HCT116 (cell line): ENCODE measurements at regions not wholly inside any gene's neighbourhood (a gene's known extent, or its start where the extent isn't known, plus 50 kb on each side); places are given as distances from the start of the nearest gene placed in this dataset.

Experiments used
- ATAC-seq: fragments of 200-7000 bp; cut with Tn5 transposase; 2 replicates; pipeline ENCODE4 v1.9.1; 2020; ENCODE audit warnings: mild to moderate bottlenecking, moderate library complexity
- BruUV-seq: library from RNA; stranded (reverse); fragments of 400-500 nt; replicated peaks from 2 replicates; lab custom pipeline; 2021; lab: Mats Ljungman, UMichigan
- CTCF ChIA-PET: fragments of 300-600 bp; sonication (Branson Sonifier 250); formaldehyde crosslinking; loops from one replicate; lab custom pipeline; 2021; ENCODE audit warnings: antibody characterized with exemption; lab: Charles Lee
- POLR2A ChIA-PET: fragments of 300-600, 350-600 bp; sonication (Branson Sonifier 250); formaldehyde crosslinking; loops from one replicate; lab custom pipeline; 2021; ENCODE audit warnings: antibody characterized with exemption; lab: Charles Lee
- RAD21 ChIA-PET, 2 experiments: fragments of 300-600 bp; sonication (Branson Sonifier 250); formaldehyde crosslinking; loops; one replicate each; lab custom pipeline; 2023; ENCODE audit warnings: low total read pairs in 2 of 2; ENCODE audit not compliant: uncharacterized antibody in 2 of 2, unreplicated experiment in 2 of 2, low non-redundant PET in 1 of 2; lab: Charles Lee
- DNase-seq: peaks from one replicate; pipeline ENCODE4 v3.0.0-alpha.2; 2010; ENCODE audit warnings: low read depth, low spot score
- H2AFZ ChIP-seq: fragments of 200-600 bp; shearing (Covaris generic), sonication (generic); 2 replicates; pipeline ENCODE4 v1.6.1; 2017; ENCODE audit warnings: low read depth, mixed run types, mixed read lengths, antibody characterized with exemption, low read length; ENCODE audit not compliant: poor library complexity, severe bottlenecking
- H3K27ac ChIP-seq: 2 replicates; pipeline ENCODE4 v1.5.1; 2012; ENCODE audit warnings: low read depth, low read length
- H3K27me3 ChIP-seq: fragments of 200-600 bp; sonication (generic); 2 replicates; pipeline ENCODE4 v1.6.1; 2016; ENCODE audit warnings: mixed run types, low read length, mixed read lengths; ENCODE audit not compliant: insufficient read depth
- H3K36me3 ChIP-seq, 2 experiments: fragments of 200-500 bp in 1 of 2; fragments of 200-600 bp in 1 of 2; sonication (Bioruptor generic) in 1 of 2; sonication (generic) in 1 of 2; 2 replicates each; pipeline versions ENCODE4 v1.5.1 to v1.6.1; 2014 to 2016; ENCODE audit warnings: low read length in 2 of 2, inconsistent platforms in 1 of 2, mixed read lengths in 1 of 2, mixed run types in 1 of 2; ENCODE audit not compliant: insufficient read depth in 2 of 2, control insufficient read depth in 1 of 2
- H3K4me1 ChIP-seq, 2 experiments: fragments of 200-600 bp in 1 of 2; sonication (generic) in 1 of 2; 2 replicates each; pipeline versions ENCODE4 v1.5.1 to v1.6.1; 2012 to 2017; ENCODE audit warnings: low read length in 2 of 2, inconsistent platforms in 1 of 2, mild to moderate bottlenecking in 1 of 2, mixed read lengths in 1 of 2, mixed run types in 1 of 2, moderate library complexity in 1 of 2; ENCODE audit not compliant: insufficient read depth in 2 of 2, control insufficient read depth in 1 of 2
- H3K4me2 ChIP-seq: fragments of 200-600 bp; sonication (generic); 2 replicates; pipeline ENCODE4 v1.6.1; 2017; ENCODE audit warnings: mixed run types, low read length, mixed read lengths
- H3K4me3 ChIP-seq, 2 experiments: fragments of 200-600 bp in 1 of 2; sonication (generic) in 1 of 2; replicated peaks in 1 of 2; 2 replicates each; pipeline ENCODE4 v1.5.1; 2011 to 2016; ENCODE audit warnings: low read length in 2 of 2, control low read depth in 1 of 2, low read depth in 1 of 2, mild to moderate bottlenecking in 1 of 2, mixed read lengths in 1 of 2, mixed run types in 1 of 2
- H3K79me2 ChIP-seq: fragments of 200-600 bp; sonication (generic); 2 replicates; pipeline ENCODE4 v1.6.1; 2017; ENCODE audit warnings: mild to moderate bottlenecking, mixed run types, low read length, moderate library complexity, mixed read lengths; ENCODE audit not compliant: insufficient read depth
- H3K9ac ChIP-seq: fragments of 200-600 bp; sonication (generic); 2 replicates; pipeline ENCODE4 v1.6.1; 2016; ENCODE audit warnings: low read length, mixed read lengths
- H3K9me2 ChIP-seq: fragments of 200-600 bp; sonication (generic), shearing (Covaris generic); 2 replicates; pipeline ENCODE4 v1.6.1; 2017; ENCODE audit warnings: mixed run types, mild to moderate bottlenecking, moderate library complexity; ENCODE audit not compliant: insufficient read depth
- H3K9me3 ChIP-seq, 2 experiments: fragments of 200-500 bp in 1 of 2; fragments of 200-600 bp in 1 of 2; sonication (Bioruptor generic) in 1 of 2; sonication (generic) in 1 of 2; 2 replicates each; pipeline ENCODE4 v1.6.1; 2014 to 2017; ENCODE audit warnings: low read length in 2 of 2, mixed read lengths in 2 of 2, inconsistent platforms in 1 of 2, low read depth in 1 of 2, mild to moderate bottlenecking in 1 of 2, mixed run types in 1 of 2, moderate library complexity in 1 of 2; ENCODE audit not compliant: control insufficient read depth in 1 of 2, insufficient read depth in 1 of 2
- H4K20me1 ChIP-seq: fragments of 200-600 bp; sonication (generic), shearing (Covaris generic); 2 replicates; pipeline ENCODE4 v1.6.1; 2017; ENCODE audit warnings: mixed run types, mild to moderate bottlenecking, moderate library complexity; ENCODE audit not compliant: insufficient read depth
- ATF3 ChIP-seq: IDR thresholded peaks from 2 replicates; pipeline ENCODE4 v1.6.1; 2012
- CBX3 ChIP-seq: IDR thresholded peaks from 2 replicates; pipeline ENCODE4 v1.6.1; 2012; ENCODE audit warnings: low read depth
- CEBPB ChIP-seq: IDR thresholded peaks from 2 replicates; pipeline ENCODE4 v1.6.1; 2012; ENCODE audit warnings: low read depth
- CTCF ChIP-seq, 3 experiments: fragments of 200-600 bp in 1 of 3; sonication (generic) in 1 of 3; IDR thresholded peaks in 2 of 3; conservative IDR thresholded peaks in 1 of 3; 2 replicates each; pipeline ENCODE4 v1.5.1; 2012 to 2017; ENCODE audit warnings: low read depth in 2 of 3, low read length in 2 of 3, antibody characterized with exemption in 1 of 3, borderline replicate concordance in 1 of 3, control low read depth in 1 of 3, mild to moderate bottlenecking in 1 of 3, mixed read lengths in 1 of 3, mixed run types in 1 of 3, moderate library complexity in 1 of 3; ENCODE audit not compliant: insufficient read depth in 1 of 3
- ELF1 ChIP-seq: IDR thresholded peaks from 2 replicates; pipeline ENCODE4 v1.6.1; 2012; ENCODE audit warnings: low read depth, borderline replicate concordance
- EZH2 ChIP-seq: fragments of 200-600 bp; sonication (generic); IDR thresholded peaks from 2 replicates; pipeline ENCODE4 v1.6.1; 2017; ENCODE audit warnings: antibody characterized with exemption, mixed run types
- EZH2phosphoT487 ChIP-seq: fragments of 200-600 bp; IDR thresholded peaks from 2 replicates; pipeline ENCODE4 v1.6.1; 2018; ENCODE audit warnings: antibody characterized with exemption, borderline replicate concordance
- FOSL1 ChIP-seq: IDR thresholded peaks from 2 replicates; pipeline ENCODE4 v1.6.1; 2012; ENCODE audit warnings: low read depth
- JUND ChIP-seq: IDR thresholded peaks from 2 replicates; pipeline ENCODE4 v1.6.1; 2012
- POLR2A ChIP-seq: IDR thresholded peaks from 2 replicates; pipeline ENCODE4 v1.7.0; 2011; ENCODE audit warnings: borderline replicate concordance; ENCODE audit not compliant: insufficient read depth, insufficient read length; ENCODE audit errors: extremely low read depth
- POLR2AphosphoS5 ChIP-seq: IDR thresholded peaks from 2 replicates; pipeline ENCODE4 v1.6.1; 2011; ENCODE audit warnings: mild to moderate bottlenecking, low read depth, low read length, moderate library complexity
- RAD21 ChIP-seq: IDR thresholded peaks from 2 replicates; pipeline ENCODE4 v1.6.1; 2012; ENCODE audit warnings: low read depth, mild to moderate bottlenecking
- SIN3A ChIP-seq: IDR thresholded peaks from 2 replicates; pipeline ENCODE4 v1.6.1; 2012; ENCODE audit warnings: low read depth
- SP1 ChIP-seq: IDR thresholded peaks from 2 replicates; pipeline ENCODE4 v1.6.1; 2012; ENCODE audit warnings: low read depth
- SRF ChIP-seq: IDR thresholded peaks from 2 replicates; pipeline ENCODE4 v1.6.1; 2012; ENCODE audit warnings: low read depth
- TCF7L2 ChIP-seq: IDR thresholded peaks from 2 replicates; pipeline ENCODE4 v1.7.0; 2011; ENCODE audit warnings: borderline replicate concordance, inconsistent platforms; ENCODE audit not compliant: insufficient read depth, insufficient read length; ENCODE audit errors: extremely low read depth
- YY1 ChIP-seq: IDR thresholded peaks from 2 replicates; pipeline ENCODE4 v1.6.1; 2011; ENCODE audit warnings: low read length, low read depth, moderate library complexity, mild to moderate bottlenecking; ENCODE audit not compliant: insufficient replicate concordance; ENCODE audit errors: extremely low read depth
- ZFX ChIP-seq: fragments of 450-650 bp; IDR thresholded peaks from 2 replicates; pipeline ENCODE4 v1.6.1; 2017
- intact Hi-C: fragments of 100-400 bp; cut with micrococcal nuclease; formaldehyde crosslinking; loops from 2 replicates; pipeline ENCODE4 v1.10.0; 2022
- TF ChIP-seq, protein P1 (sequence below): IDR thresholded peaks from 2 replicates; pipeline ENCODE4 v1.6.1; 2011; ENCODE audit warnings: mild to moderate bottlenecking, low read length, moderate library complexity; ENCODE audit not compliant: insufficient replicate concordance; ENCODE audit errors: extremely low read depth
- TF ChIP-seq, protein P2 (sequence below): IDR thresholded peaks from 2 replicates; pipeline ENCODE4 v1.6.1; 2012; ENCODE audit warnings: low read depth

DNA sequence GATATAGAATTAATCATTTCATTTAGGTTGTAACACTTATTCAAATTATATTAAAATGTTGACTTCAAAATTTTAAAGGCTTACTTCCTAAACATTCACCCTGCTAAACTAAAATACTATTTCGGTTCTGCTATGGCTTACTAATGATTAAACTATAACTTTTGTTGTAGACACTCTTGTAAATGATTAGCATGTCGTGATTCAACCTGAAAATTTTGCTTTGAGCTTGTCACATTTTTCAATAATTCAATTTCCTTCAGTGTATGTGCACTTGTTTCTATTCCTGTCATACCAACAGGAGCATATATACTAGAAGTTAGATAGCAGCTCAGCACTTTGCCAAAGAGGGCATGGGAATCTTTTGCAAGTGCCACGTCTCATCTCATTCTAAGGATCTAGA lies 1018.8 kb downstream of the AMY1C start:
- Histone ChIP-seq H3K4me3 (no peak overlapping the region), H3K4me1 (no peaks in the 10 kb centered on the region), H3K9me2 (no peaks in the 10 kb centered on the region), H3K27me3 (no peaks in the 10 kb centered on the region), H3K9me3 (peaks cover 3 to 17% of the 10 kb centered on the region in 2 experiments; a peak in 2 of 4 replicates), H2AFZ (no peak overlapping the region), H3K27ac (no peak overlapping the region), H3K4me2 (no peak overlapping the region), H3K79me2 (no peaks in the 10 kb centered on the region), H3K36me3 (no peaks in the 10 kb centered on the region), H4K20me1 (no peaks in the 10 kb centered on the region), H3K9ac (no peak overlapping the region)
- ATAC-seq (no peak), DNase-seq (no peak)
- no TSS peak for BruUV-seq
- intact Hi-C loops, result no loop called here
- ChIA-PET RAD21 (no interaction called here), CTCF (no interaction called here), POLR2A (no interaction called here)
- TF ChIP-seq ZFX (no peak), FOSL1 (no peak), SRF (no peak), EZH2phosphoT487 (no peak), POLR2A (no peak), CTCF (IDR thresholded peaks at IDR 0.05 in 2 of 3, conservative IDR thresholded peaks at IDR 0.05 in 1 of 3; ENCODE audit: borderline replicate concordance in 1 of 3, insufficient read depth in 1 of 3, low read depth in 2 of 3, low read length in 2 of 3) (no peak), SIN3A (no peak), CBX3 (no peak), ATF3 (no peak), EZH2 (no peak), CEBPB (no peak), RAD21 (no peak), TCF7L2 (no peak), YY1 (no peak), JUND (no peak), ELF1 (no peak), POLR2AphosphoS5 (no peak), SP1 (no peak)
- TF ChIP-seq, protein P1, sequence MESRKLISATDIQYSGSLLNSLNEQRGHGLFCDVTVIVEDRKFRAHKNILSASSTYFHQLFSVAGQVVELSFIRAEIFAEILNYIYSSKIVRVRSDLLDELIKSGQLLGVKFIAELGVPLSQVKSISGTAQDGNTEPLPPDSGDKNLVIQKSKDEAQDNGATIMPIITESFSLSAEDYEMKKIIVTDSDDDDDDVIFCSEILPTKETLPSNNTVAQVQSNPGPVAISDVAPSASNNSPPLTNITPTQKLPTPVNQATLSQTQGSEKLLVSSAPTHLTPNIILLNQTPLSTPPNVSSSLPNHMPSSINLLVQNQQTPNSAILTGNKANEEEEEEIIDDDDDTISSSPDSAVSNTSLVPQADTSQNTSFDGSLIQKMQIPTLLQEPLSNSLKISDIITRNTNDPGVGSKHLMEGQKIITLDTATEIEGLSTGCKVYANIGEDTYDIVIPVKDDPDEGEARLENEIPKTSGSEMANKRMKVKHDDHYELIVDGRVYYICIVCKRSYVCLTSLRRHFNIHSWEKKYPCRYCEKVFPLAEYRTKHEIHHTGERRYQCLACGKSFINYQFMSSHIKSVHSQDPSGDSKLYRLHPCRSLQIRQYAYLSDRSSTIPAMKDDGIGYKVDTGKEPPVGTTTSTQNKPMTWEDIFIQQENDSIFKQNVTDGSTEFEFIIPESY, result no peak
- TF ChIP-seq, protein P2, sequence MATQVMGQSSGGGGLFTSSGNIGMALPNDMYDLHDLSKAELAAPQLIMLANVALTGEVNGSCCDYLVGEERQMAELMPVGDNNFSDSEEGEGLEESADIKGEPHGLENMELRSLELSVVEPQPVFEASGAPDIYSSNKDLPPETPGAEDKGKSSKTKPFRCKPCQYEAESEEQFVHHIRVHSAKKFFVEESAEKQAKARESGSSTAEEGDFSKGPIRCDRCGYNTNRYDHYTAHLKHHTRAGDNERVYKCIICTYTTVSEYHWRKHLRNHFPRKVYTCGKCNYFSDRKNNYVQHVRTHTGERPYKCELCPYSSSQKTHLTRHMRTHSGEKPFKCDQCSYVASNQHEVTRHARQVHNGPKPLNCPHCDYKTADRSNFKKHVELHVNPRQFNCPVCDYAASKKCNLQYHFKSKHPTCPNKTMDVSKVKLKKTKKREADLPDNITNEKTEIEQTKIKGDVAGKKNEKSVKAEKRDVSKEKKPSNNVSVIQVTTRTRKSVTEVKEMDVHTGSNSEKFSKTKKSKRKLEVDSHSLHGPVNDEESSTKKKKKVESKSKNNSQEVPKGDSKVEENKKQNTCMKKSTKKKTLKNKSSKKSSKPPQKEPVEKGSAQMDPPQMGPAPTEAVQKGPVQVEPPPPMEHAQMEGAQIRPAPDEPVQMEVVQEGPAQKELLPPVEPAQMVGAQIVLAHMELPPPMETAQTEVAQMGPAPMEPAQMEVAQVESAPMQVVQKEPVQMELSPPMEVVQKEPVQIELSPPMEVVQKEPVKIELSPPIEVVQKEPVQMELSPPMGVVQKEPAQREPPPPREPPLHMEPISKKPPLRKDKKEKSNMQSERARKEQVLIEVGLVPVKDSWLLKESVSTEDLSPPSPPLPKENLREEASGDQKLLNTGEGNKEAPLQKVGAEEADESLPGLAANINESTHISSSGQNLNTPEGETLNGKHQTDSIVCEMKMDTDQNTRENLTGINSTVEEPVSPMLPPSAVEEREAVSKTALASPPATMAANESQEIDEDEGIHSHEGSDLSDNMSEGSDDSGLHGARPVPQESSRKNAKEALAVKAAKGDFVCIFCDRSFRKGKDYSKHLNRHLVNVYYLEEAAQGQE, result no peak
